HFFc6 (cell line): ENCODE measurements at regions not wholly inside any gene's neighbourhood (a gene's known extent, or its start where the extent isn't known, plus 50 kb on each side); places are given as distances from the start of the nearest gene placed in this dataset.
"Not testable (repeated sequence)": the region's sequence is repeated elsewhere in the genome, so short reads cannot be mapped to it uniquely, and the experiment has no call there.

Experiments used
- DNase-seq: peaks from one replicate; pipeline ENCODE4 v3.0.0-alpha.2; 2018
- H3K27ac Mint-ChIP-seq: 2 replicates; pipeline ENCODE4 v1.8.0; 2020; ENCODE audit warnings: mild to moderate bottlenecking, mixed read lengths
- H3K27me3 Mint-ChIP-seq: 2 replicates; pipeline ENCODE4 v1.8.0; 2021; ENCODE audit warnings: mild to moderate bottlenecking, moderate library complexity, mixed read lengths; ENCODE audit not compliant: insufficient read depth
- H3K36me3 Mint-ChIP-seq: 2 replicates; pipeline ENCODE4 v1.8.0; 2021; ENCODE audit warnings: low read depth, mixed read lengths
- H3K4me1 Mint-ChIP-seq: 2 replicates; pipeline ENCODE4 v1.8.0; 2020; ENCODE audit warnings: low read depth, mixed read lengths
- H3K4me3 Mint-ChIP-seq: 2 replicates; pipeline ENCODE4 v1.8.0; 2020; ENCODE audit warnings: mild to moderate bottlenecking, moderate library complexity, mixed read lengths
- H3K9me3 Mint-ChIP-seq: 2 replicates; pipeline ENCODE4 v1.8.0; 2020; ENCODE audit warnings: mild to moderate bottlenecking, mixed read lengths
- TF ChIP-seq, protein P1 (sequence below): fragments of 200-600 bp; sonication (generic); IDR thresholded peaks from 2 replicates; pipeline ENCODE4 v1.5.0; 2021; ENCODE audit warnings: antibody characterized with exemption, mild to moderate bottlenecking

DNA sequence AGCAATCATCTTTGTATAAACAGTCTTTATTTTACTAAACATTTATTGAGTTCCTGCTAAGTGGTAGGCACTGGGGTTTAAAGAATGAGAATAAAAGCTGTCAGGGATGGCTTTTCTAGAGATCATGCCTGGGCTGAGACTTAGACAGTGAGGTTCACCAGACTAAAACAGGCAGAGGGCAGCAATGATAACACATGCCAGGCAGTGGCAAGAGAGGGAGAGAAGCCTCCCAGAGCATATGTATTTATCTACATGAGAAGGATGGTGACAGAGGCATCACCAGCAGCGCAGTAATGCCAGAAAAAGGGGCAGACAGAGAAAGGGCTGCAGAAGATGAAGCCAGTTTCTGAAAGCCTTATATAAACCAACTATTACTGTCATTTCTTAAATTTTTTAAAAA lies 121.0 kb upstream of the CCDC180 start:
- H3K27ac Mint-ChIP-seq, result no peak overlapping the region
- H3K36me3 Mint-ChIP-seq, result no peaks in the 10 kb centered on the region
- H3K4me3 Mint-ChIP-seq, result no peak overlapping the region
- no peak for DNase-seq
- TF ChIP-seq, protein P1, sequence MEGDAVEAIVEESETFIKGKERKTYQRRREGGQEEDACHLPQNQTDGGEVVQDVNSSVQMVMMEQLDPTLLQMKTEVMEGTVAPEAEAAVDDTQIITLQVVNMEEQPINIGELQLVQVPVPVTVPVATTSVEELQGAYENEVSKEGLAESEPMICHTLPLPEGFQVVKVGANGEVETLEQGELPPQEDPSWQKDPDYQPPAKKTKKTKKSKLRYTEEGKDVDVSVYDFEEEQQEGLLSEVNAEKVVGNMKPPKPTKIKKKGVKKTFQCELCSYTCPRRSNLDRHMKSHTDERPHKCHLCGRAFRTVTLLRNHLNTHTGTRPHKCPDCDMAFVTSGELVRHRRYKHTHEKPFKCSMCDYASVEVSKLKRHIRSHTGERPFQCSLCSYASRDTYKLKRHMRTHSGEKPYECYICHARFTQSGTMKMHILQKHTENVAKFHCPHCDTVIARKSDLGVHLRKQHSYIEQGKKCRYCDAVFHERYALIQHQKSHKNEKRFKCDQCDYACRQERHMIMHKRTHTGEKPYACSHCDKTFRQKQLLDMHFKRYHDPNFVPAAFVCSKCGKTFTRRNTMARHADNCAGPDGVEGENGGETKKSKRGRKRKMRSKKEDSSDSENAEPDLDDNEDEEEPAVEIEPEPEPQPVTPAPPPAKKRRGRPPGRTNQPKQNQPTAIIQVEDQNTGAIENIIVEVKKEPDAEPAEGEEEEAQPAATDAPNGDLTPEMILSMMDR, result no peak
- H3K4me1 Mint-ChIP-seq, result no peaks in the 10 kb centered on the region
- H3K9me3 Mint-ChIP-seq, result no peaks in the 10 kb centered on the region
- H3K27me3 Mint-ChIP-seq, result peaks cover 3% of the 10 kb centered on the region; the same call in 1 of the 2 replicates

DNA sequence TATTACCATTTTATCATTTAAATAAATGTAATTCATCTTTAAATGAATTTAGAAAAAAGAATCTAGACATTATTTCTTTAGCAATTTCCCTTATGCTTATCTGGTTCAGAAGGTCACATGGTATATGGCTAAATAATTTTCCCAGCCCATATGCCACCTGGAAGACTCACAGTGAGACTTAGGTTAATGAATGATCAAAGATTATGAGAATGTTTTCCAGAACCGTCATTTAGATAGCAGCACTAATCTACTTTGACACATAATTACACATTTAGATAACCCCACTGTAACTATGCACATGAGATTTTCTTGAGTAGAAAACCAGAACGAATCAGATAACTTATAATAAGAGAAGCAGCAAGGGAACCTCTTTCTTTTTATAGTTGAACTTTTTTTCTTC lies 124.9 kb upstream of the CCDC180 start:
- not testable (repeated sequence) for H3K4me3 Mint-ChIP-seq, H3K27ac Mint-ChIP-seq, H3K36me3 Mint-ChIP-seq, DNase-seq, H3K27me3 Mint-ChIP-seq, H3K4me1 Mint-ChIP-seq, H3K9me3 Mint-ChIP-seq

DNA sequence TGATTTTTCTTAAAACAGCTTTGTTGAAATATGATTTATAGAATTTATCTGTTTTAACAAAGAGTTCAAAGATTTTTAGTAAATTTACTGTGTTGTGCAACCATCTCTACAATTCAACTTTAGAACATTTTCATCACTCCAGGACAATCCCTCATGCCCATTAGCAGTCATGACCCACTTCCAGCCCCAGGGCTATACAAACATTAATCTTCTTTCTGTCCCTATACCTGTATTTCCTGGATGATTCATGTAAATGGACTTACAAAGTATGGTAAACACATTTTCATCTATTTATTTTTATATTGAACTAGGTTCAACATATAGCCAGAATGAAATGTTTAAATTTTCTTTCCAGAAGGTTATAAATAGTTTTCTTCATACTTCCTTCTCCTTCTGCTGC lies 127.8 kb upstream of the CCDC180 start:
- Mint-ChIP-seq H3K27ac (no peak overlapping the region), H3K9me3 (no peaks in the 10 kb centered on the region), H3K4me1 (no peaks in the 10 kb centered on the region), H3K4me3 (no peak overlapping the region), H3K27me3 (no peaks in the 10 kb centered on the region), H3K36me3 (no peaks in the 10 kb centered on the region)
- DNase-seq, result no peak
- TF ChIP-seq, protein P1, result no peak

DNA sequence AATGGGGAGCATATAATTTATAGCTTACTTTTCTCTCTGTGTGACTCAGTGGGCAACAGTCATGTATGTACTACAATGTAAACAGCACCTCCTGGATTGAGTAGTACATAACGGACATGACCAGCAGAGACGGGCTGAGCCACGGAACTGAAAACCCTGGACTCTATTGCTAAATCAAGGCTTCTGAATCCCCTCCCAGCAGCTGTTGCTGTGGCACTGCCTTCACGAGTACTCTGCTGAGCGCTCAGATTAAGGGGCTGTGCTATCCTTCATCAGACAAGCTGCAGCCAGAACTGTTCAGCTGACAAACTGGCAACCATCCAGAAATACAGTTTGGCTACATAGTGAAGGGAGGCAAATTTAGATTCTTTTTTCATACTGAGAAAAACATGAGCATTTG lies 131.3 kb upstream of the CCDC180 start:
- H3K9me3 Mint-ChIP-seq, result no peaks in the 10 kb centered on the region
- DNase-seq, result no peak
- TF ChIP-seq, protein P1, result no peak
- H3K27ac Mint-ChIP-seq, result no peak overlapping the region
- no peaks in the 10 kb centered on the region for H3K27me3 Mint-ChIP-seq
- no peaks in the 10 kb centered on the region for H3K4me1 Mint-ChIP-seq
- no peaks in the 10 kb centered on the region for H3K36me3 Mint-ChIP-seq
- H3K4me3 Mint-ChIP-seq, result no peak overlapping the region

DNA sequence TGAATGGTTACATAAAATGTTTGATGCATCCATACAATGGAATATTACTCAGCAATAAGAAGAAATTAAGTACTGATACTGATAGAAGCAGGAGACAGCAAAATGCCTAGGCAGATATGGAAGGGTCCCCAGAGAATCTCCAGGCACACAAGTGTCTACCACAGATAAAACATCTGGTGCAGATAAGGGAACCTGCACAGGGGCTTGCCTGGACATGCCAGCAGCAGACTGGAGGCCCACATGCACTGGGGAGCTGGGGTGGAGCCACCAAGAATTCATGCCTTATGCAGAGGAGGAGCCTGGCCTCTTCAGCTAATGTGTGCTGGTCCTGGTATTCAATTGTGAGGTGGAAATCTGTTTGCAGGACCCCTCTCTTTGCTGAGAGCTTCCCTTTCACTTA lies 129.2 kb upstream of the CTSV start:
- H3K9me3 Mint-ChIP-seq, DNase-seq, H3K36me3 Mint-ChIP-seq, H3K27me3 Mint-ChIP-seq, H3K27ac Mint-ChIP-seq, H3K4me1 Mint-ChIP-seq, H3K4me3 Mint-ChIP-seq: not testable (repeated sequence)

DNA sequence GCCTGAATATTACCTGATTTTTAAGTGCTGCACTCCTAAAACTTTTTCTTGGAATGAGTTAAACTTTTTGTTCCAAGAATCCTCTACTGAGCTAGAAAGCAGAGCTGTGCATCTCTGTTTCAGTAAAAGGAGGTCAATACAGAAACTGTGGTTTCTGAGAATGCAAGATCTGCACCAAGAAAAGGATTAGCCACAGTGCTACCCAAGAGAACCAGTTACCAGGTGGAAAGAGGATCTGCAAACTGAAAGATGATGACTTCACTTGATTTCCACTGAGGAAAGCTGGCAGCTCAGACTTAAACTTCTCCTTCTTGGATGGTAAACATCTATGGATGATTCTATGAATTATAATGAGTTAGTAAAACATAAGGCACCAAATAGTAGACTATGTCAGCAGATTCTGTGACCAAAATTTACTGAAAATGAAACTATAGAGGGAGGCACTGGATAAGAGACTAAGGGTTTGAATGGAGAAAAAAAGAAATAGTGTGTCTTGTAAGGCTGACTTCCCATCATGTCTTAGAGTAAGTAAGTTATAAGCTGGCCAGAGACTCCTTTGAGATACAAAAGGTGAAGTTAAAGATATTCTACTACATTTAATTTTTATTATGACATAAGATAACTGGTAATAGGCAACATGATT lies 127.7 kb upstream of the CTSV start:
- H3K9me3 Mint-ChIP-seq, H3K27ac Mint-ChIP-seq, H3K4me1 Mint-ChIP-seq: not testable (repeated sequence)

DNA sequence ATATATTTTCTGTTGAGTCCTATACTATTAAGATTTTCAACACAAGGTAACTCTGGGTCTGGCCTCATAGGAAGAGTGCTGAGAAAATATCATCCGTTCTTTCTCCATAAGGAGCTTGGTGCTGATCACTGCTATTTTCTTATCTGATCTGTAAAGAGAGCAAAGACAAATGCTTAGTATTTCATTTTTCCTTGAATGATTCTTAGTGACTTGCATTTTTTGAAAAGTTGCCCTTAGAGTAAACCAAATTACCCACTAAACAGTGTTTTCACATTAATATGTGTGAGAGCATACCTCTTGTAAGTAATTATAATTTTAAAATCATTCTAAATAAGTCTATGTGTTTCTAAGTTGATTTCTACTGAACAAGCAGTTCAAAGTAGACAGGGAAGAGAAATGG lies 121.3 kb upstream of the CTSV start:
- Mint-ChIP-seq H3K4me1 (no peaks in the 10 kb centered on the region), H3K36me3 (no peaks in the 10 kb centered on the region), H3K27ac (no peak overlapping the region), H3K9me3 (no peaks in the 10 kb centered on the region; the same call in 1 of the 2 replicates), H3K4me3 (no peak overlapping the region), H3K27me3 (no peaks in the 10 kb centered on the region; the same call in none of the 2 replicates)
- no peak for DNase-seq
- TF ChIP-seq, protein P1, result no peak

More for the DNA sequence above, 127.7 kb upstream of the CTSV start:
- H3K4me3 Mint-ChIP-seq, DNase-seq, H3K36me3 Mint-ChIP-seq, H3K27me3 Mint-ChIP-seq: not testable (repeated sequence)

DNA sequence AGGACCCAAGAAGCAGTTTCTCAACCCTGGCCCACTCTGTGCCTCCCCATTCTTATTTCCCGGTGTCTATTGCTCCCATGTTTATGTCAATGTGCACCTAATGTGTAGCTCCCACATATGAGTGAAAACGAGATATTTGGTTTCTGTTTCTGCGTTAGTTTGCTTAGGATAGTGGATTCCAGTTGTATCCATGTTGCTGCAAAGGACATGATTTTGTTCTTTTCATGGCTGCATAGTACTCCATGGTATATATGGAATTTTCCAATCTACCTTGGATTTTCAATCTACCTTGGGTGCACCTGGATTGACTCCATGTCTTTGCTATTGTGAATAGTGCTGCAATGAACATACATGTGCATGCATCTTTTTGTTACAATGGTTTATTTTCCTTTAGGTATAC lies 119.8 kb upstream of the CTSV start:
- not testable (repeated sequence) for H3K4me1 Mint-ChIP-seq, H3K27me3 Mint-ChIP-seq, H3K36me3 Mint-ChIP-seq, H3K27ac Mint-ChIP-seq, DNase-seq, H3K4me3 Mint-ChIP-seq, H3K9me3 Mint-ChIP-seq

DNA sequence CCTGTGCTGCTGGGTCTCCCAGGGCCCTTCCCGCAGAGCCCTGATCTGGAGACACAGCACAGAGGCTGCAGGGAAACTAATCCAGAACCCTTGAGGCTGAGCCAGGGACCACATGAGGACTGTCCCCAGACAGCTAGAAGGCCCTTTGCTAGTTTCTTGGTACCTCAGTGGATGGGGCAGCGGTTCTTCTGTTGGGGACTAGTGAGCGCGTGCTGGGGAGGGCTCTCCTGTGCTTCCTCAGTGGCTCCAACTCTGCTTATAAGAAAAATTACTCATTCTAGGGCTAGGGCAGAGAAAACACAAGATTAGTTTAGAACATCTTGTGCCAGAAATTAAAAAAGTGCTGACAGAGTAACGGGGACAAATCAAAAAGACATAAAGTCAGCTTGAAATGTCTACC lies 116.5 kb upstream of the CTSV start:
- H3K36me3 Mint-ChIP-seq, DNase-seq, H3K9me3 Mint-ChIP-seq, H3K27me3 Mint-ChIP-seq, H3K4me1 Mint-ChIP-seq, H3K4me3 Mint-ChIP-seq, H3K27ac Mint-ChIP-seq: not testable (repeated sequence)
